Progenitor cell of endocrine pancreas (in vitro differentiated cells): ENCODE measurements at regions not wholly inside any gene's neighbourhood (a gene's known extent, or its start where the extent isn't known, plus 50 kb on each side); places are given as distances from the start of the nearest gene placed in this dataset.

Experiments
- DNase-seq: peaks from one replicate; pipeline ENCODE4 v3.0.0; 2021; ENCODE audit warnings: low spot score; ENCODE audit not compliant: unreplicated experiment
- H3K27ac Mint-ChIP-seq: 2 replicates; pipeline ENCODE4 v1.8.0; 2021; ENCODE audit warnings: mild to moderate bottlenecking, moderate library complexity, mixed read lengths
- H3K27me3 Mint-ChIP-seq: 2 replicates; pipeline ENCODE4 v1.8.0; 2021; ENCODE audit warnings: mixed read lengths
- H3K36me3 Mint-ChIP-seq: 2 replicates; pipeline ENCODE4 v1.8.0; 2022; ENCODE audit warnings: mixed read lengths; ENCODE audit not compliant: insufficient read depth
- H3K4me1 Mint-ChIP-seq: 2 replicates; pipeline ENCODE4 v1.8.0; 2021; ENCODE audit warnings: low read depth, mixed read lengths
- H3K4me3 Mint-ChIP-seq: 2 replicates; pipeline ENCODE4 v1.8.0; 2021; ENCODE audit warnings: low read depth, mild to moderate bottlenecking, moderate library complexity, mixed read lengths
- H3K9me3 Mint-ChIP-seq: 2 replicates; pipeline ENCODE4 v1.8.0; 2021; ENCODE audit warnings: low read depth, mixed read lengths
- CTCF ChIP-seq: fragments of 200-600 bp; sonication (generic); IDR thresholded peaks from one replicate; pipeline ENCODE4 v1.5.0; 2021; ENCODE audit warnings: antibody characterized with exemption, mild to moderate bottlenecking; ENCODE audit not compliant: unreplicated experiment

DNA sequence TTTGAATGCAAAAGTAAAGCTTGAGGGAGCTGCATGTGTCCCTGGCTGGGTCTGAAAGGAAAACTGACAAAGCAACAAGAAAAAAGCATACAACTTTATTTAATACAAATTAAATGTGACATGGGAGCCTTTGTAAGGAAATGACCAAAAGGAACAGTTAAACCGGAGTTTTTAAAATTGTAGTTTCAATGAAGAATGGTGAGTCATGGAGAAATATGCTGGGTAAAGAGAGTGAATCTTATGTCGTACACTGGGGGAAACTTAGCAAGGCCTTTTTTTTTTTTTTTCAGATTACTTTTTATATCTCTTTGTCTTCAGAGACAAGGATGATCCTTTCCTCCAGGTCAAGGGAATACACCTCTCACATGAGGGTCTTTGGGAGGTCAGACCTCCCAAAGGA lies 50.1 kb upstream of the FBXL17 start:
- no peak overlapping the region for H3K27ac Mint-ChIP-seq
- H3K4me1 Mint-ChIP-seq, result peaks cover 8% of the 10 kb centered on the region
- H3K27me3 Mint-ChIP-seq, result no peaks in the 10 kb centered on the region
- no peak for DNase-seq
- H3K4me3 Mint-ChIP-seq, result no peak overlapping the region
- no peaks in the 10 kb centered on the region for H3K9me3 Mint-ChIP-seq
- no peak for TF ChIP-seq CTCF
- no peaks in the 10 kb centered on the region for H3K36me3 Mint-ChIP-seq
